Stimulated activated CD4-positive, alpha-beta T cell treated with anti-CD3 and anti-CD28 coated beads, Interleukin-12 subunit alpha, Interleukin-12 subunit beta, amount 100 ng/mL, for 24 hours (primary cell): ENCODE measurements at regions not wholly inside any gene's neighbourhood (a gene's known extent, or its start where the extent isn't known, plus 50 kb on each side); places are given as distances from the start of the nearest gene placed in this dataset.
"Not testable (repeated sequence)": the region's sequence is repeated elsewhere in the genome, so short reads cannot be mapped to it uniquely, and the experiment has no call there.

Experiments used
- DNase-seq, 2 experiments: peaks; one replicate each; pipeline ENCODE4 v3.0.0-alpha.2; 2020; ENCODE audit warnings: low read depth in 2 of 2

DNA sequence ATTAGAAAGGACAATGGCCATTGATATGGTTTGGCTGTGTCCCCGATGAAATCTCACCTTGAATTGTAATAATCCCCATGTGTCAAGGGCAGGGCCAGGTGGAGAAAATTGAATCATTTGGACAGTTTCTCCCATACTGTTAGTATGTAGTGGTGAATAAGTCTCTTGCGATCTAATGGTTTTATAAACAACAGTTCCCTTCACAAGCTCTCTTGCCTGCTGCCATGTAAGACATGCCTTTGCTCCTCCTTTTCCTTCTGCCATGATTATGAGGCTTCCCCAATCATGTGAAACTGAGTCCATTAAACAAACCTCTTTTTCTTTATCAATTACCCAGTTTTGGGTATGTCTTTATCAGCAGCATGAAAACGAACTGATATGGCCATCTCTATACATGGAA is 302.7 kb downstream of the SFMBT2 start:
- DNase-seq: no peak

DNA sequence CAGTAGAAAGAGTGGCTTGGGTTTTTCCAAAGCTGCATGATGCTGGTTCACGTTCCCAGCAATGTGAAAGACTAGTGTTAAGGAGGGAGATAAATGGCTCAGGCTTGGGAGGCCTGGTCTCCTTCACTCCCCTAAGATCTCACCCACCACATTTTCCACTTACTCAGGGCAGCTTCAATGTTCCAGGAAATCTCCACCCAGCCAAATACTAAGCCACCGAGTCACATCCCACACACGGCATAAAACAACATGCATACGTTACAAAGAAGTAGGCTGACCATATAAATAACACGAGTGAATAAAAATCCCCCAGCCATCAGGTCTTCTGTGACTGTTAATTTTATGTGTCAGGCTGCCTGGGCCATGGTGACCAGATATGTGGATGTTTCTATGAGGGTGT is 303.5 kb downstream of the SFMBT2 start:
- no peak for DNase-seq

DNA sequence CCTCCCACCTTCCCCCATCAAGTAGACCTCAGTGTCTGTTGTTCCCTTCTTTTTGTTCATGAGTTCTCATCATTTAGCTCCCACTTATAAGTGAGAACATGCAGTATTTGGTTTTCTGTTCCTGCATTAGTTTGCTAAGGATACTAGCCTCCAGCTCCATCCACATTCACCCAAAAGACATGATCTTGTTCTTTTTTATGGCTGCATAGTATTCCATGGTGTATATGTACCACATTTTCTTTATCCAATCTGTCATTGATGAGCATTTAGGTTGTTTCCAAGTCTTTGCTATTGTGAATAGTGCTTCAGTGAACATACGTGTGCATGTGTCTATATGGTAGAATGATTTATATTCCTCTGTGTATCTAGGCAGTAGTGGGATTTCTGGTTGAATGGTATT is 306.5 kb downstream of the SFMBT2 start:
- DNase-seq: not testable (repeated sequence)

DNA sequence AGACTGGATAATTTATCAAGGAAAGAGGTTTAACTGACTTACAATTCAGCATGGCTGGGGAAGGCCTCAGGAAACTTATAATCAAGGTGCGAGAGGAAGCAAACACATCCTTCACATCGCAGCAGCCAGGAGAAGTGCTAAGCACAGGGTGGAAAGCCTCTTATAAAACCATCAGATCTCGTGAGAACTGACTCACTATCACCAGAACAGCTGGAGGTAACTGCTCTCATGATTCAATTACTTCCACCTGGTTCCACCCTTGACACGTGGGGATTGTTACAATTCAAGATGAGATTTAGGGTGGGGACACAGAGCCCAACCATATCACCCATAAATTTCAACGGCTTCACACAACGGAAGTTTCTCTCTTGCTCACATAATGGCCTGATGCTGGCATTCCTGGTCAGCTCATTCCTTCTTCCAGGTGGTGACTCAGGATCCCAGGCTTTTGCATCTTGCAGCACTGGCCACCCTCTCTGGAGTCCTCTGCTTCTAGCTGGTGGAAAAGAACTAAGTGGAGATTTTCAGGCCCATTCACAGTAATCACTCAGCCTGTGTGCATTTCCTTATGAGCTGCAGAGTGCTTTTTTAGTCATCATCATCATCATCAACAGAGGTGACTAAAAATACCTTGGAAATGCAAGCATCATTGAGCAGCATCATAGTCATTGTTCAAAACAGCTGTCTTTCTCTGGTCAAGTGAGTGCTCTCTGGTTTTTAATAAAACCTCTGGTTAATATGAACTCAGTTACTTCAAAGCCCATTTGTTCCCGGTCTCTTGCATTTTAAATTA is 308.1 kb downstream of the SFMBT2 start:
- DNase-seq: no peak

- DNase-seq: no peak
Observed at GRCh38 chr10:7102084-7102483, 308.8 kb downstream of the SFMBT2 start.

- no peak for DNase-seq
Observed at GRCh38 chr10:7101451-7101850, 309.4 kb downstream of the SFMBT2 start.

- no peak for DNase-seq
Observed at GRCh38 chr10:7100032-7100702, 310.7 kb downstream of the SFMBT2 start.

DNA sequence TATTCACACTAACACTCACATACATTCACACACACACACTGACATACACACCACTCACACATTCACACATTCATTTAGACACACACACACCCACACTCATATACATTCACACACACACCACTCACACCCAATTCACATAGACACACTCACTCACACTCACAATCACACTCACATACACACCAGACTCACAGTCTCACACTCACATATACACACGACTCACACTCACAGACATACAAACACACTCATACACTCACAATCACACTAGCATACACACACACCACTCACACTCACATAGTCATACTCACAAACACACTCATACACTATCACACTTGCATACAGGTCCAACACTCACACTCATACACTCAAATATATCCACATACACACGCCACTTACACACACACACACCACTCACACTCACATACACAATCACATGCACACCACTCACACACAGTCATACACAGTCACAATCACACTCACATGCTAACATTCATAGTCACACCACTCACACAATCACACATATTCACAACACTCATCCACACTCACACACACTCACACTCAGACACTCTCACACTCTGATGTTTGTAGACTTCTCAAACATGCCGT is 312.6 kb downstream of the SFMBT2 start:
- no peak for DNase-seq

GRCh38 chr10:7094781-7095180 is 316.1 kb downstream of the SFMBT2 start:
- DNase-seq: no peak

DNA sequence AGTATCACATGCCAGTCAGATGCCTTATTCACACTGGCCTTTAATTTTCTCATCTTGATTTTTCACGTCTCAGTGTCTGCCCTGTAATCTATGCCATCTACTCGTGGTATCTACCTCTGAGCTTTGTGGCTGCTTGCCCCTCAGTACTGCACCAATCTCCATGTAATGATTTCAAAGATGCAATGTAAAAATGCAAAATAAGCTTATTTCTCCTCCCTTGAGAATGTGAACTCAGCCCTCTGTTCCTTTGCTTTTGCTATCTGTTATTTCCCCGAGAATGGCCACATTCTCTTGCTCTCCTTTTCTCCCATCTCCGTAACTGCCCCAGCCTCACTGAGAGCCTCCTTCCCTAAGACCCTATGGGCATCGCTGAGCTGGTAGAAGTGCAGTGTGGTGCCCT is 317.5 kb downstream of the SFMBT2 start:
- no peak for DNase-seq

DNA sequence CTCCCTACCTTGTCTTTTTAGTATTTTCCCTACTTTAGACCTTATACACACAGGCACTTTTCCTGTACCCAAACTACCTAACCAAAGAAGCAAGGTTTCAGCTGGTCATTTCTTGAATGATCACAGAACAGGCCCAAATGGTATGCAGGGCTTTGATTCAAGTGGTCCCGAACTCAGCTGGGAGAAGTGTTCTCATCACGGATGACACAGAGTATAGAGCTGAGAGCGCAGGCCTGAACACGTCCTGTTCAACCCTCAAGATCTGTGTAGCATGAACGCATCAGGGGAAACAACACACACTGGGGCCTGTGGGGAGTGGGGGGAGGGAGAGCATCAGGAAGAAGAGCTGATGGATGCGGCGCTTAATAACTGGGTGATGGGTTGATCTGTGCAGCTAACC is 318.2 kb downstream of the SFMBT2 start:
- no peak for DNase-seq

DNA sequence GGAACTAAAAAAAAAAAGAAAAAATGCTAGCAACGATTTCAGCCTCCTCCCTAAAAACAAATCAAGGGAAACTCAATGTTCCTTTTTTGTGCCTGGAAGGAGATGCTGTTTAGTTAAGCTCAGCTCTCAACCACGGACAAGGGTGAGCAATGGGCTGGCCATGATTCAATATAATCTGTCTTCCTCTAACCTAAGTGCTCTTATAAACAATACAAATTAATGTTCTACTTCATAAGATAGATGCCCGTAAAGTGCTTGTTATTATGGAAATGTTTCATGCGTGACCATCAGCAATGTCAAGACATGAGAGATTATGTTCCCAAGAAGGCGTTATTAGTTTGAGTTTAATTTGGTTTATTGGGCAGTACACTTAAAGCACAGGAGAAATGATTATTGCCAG is 320.3 kb downstream of the SFMBT2 start:
- DNase-seq: no peak

DNA sequence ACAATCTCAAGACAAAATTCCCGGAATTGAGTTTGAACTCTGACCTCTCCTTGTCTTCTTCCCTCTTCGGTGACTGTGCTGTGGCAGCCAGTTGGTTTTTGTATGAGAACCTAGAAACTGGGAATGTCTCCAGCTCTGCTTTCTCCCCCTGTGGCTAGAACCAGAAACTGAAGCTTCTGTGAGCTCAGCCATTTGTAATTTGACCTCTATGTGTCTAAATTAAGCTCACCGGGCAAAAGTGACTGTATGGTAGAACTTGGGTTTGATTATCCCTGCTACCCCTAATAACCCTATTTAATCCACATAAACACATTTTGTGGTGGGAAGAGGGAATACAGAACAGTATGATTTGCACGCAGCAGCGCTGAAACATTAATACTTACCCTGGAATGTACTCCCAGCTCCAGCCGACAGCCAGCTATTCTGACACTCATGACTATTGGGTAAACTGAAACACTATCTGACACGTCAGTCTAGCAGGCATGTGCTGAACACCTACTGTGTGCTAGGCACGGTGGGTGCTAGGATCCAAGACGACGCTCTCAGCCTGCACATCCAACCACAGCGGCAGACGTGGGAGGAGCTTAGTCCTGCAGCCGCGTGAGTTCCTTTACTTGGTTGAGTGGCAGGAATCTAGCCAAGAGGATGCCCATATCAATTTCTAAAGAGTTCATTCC is 324.8 kb downstream of the SFMBT2 start:
- no peak for DNase-seq

DNA sequence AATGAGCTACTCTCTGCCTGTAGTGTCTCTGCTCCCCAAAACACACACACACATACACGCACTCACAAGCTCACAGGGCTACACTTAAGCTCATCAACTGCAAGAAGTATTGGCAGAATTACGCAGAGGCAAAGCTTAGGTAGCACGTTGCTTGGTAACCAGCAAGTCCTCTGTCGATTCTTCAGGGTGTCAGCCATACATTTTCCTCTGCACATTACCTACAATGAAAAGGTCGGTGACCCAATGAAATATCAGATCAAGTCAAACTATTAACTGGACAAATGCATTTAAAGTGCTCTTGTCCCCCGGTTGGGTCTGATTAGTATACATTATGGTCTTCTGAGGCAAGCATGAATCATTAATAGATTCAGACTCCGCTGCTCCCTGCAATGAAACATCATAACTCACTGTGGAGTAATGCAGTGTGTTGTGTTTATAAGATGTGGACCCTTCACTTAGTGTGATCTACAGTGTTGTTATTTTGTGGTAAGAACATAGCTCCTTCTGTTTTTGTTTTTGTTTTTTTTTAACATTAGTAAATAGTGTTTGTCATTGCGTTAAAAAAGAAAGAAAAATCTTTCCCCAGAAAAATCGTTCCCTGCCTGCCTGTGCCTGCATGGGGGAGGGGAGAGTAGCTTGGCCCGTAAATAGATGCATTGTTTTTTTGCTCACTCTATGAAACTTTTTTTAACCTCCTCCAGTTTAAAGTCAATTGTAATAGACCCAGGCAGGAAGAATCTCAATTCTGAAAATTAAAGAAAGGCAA is 325.5 kb downstream of the SFMBT2 start:
- no peak for DNase-seq

DNA sequence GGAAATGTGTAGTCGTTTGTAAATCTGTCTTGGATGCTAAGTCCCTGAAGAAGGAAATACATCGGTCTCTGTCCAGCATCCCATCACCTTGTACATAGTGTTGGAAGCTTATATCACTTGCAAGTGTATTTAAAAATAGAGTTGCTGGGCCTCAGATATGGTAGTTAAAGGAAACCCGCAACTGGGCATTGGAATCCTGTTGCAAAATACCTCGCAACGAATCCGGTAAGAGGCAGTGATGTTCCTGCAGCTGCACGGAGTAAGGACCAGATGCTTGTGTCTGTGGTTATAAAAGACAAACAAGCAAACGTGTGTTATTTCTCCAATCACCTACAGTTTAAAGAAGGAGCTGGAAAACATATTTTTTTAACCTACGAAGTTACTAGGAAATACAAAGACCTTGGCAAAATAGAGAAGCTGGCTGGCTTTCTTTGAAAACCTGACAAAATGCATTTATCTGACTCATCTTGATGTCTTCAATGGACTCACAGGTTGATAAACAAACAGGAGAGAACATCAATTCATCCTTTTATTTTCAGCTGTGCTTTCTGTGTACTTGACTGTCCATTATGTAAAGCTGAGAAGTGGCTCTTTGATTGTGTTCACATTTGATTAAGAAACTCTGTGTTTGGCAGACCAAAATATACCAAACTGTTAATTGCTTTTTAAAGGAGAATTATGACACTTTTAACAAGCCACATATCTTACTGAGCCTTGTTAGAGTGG is 326.4 kb downstream of the SFMBT2 start:
- no peak for DNase-seq

DNA sequence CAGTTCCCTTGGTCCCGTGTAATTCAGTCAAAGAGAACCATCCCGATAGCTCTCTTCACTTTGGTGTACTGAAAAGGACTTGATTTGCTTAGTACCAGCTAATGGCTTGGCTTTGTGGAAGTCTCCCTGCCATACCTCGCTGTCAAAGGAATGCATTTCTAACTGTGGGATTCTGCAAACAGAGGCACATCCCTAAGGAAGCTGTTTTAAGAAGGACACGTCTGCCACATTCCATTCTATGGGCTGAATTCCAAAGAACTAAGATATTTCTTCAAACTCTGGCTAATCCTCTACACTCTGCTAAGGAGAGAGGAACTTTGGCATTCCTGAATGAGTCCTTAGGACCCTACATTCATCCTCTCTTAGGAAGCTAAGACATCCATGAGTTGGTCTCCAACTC is 327.9 kb downstream of the SFMBT2 start:
- DNase-seq: no peak

- DNase-seq: no peak
Observed at GRCh38 chr10:7077880-7078279, 333.0 kb downstream of the SFMBT2 start.

DNA sequence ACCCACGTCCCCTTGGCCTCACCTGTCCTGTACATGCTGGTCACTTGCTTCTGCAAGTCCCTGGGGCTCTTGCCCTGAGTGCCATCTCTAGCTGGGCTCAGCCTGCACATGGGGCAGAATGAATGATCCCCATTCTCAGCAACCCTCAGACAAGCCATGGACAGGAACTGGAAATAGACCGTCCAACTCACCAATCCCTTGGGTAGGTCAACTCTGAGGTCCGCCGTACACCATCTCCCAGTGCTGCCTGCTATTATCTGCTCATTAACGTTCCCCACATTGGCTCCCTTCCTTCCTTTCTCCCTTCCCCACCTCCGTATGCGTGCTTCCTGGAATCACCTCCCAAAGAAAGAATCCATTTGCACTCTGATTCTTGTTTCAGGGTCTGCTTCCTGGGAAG is 335.0 kb downstream of the SFMBT2 start:
- DNase-seq: no peak

- DNase-seq: no peak
Observed at GRCh38 chr10:7075110-7075509, 335.7 kb downstream of the SFMBT2 start.

DNA sequence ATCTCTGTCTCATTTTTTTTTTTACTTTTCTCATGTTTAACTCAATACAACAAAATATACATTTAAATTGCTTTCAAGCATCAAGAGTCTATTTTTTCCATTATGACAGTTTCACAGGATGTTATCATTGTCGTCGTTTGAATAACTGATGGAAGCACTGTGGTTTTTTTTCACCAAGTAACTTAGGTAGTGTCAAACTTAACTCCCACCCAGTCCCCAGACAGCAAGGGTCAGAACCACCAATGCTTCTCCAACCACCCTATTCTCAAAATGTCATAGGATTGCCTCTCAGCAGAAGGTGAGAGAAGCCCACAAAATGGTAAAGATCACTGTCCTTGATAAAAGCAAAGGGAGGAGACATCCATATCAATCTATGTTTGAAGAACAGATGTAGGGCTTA is 339.4 kb downstream of the SFMBT2 start:
- no peak for DNase-seq

GRCh38 chr10:7070950-7071349 is 339.9 kb downstream of the SFMBT2 start:
- no peak for DNase-seq
